Endothelial cell of umbilical vein (primary cell): ENCODE measurements at regions not wholly inside any gene's neighbourhood (a gene's known extent, or its start where the extent isn't known, plus 50 kb on each side); places are given as distances from the start of the nearest gene placed in this dataset.

Experiments
- BruUV-seq: library from RNA; stranded (reverse); fragments of 400-500 nt; replicated peaks from 2 replicates; lab custom pipeline; 2021; lab: Mats Ljungman, UMichigan
- CTCF ChIA-PET: fragments of 300-600, 350-600 bp; sonication (Branson Sonifier 250); formaldehyde crosslinking; loops from one replicate; lab custom pipeline; 2021; ENCODE audit warnings: antibody characterized with exemption, inconsistent platforms; lab: Charles Lee
- POLR2A ChIA-PET: fragments of 300-600, 350-600 bp; sonication (Branson Sonifier 250); formaldehyde crosslinking; loops from one replicate; lab custom pipeline; 2021; ENCODE audit warnings: antibody characterized with exemption, inconsistent platforms; lab: Charles Lee
- DNase-seq: peaks from one replicate; pipeline ENCODE4 v3.0.0-alpha.2; 2011; ENCODE audit warnings: low read depth, low spot score
- FAIRE-seq: peaks from 2 replicates; lab custom pipeline; 2011; peaks lifted over from hg19 to GRCh38; lab: Jason Lieb, UNC
- H2AFZ ChIP-seq: 2 replicates; pipeline ENCODE4 v1.6.0; 2012; ENCODE audit warnings: low read depth, low read length, control low read depth, inconsistent platforms
- H3K27ac ChIP-seq: 2 replicates; pipeline ENCODE4 v1.5.1; 2011; ENCODE audit warnings: low read depth, mild to moderate bottlenecking, control low read depth, low read length, moderate library complexity; ENCODE audit not compliant: insufficient read depth
- H3K27me3 ChIP-seq, 2 experiments: 2 replicates each; pipeline versions ENCODE4 v1.6.0 to v1.6.1; 2011; ENCODE audit warnings: low read length in 2 of 2, mixed read lengths in 1 of 2; ENCODE audit not compliant: control insufficient read depth in 2 of 2, insufficient read depth in 2 of 2
- H3K36me3 ChIP-seq, 2 experiments: 2 replicates in 1 of 2; 3 replicates in 1 of 2; pipeline ENCODE4 v1.5.1; 2011; ENCODE audit warnings: low read length in 2 of 2, mild to moderate bottlenecking in 1 of 2, moderate library complexity in 1 of 2; ENCODE audit not compliant: control insufficient read depth in 2 of 2, insufficient read depth in 2 of 2; ENCODE audit errors: extremely low read depth in 1 of 2
- H3K4me1 ChIP-seq: 3 replicates; pipeline ENCODE4 v1.5.1; 2011; ENCODE audit warnings: mild to moderate bottlenecking, low read length; ENCODE audit not compliant: control insufficient read depth, insufficient read depth; ENCODE audit errors: extremely low read depth
- H3K4me2 ChIP-seq: 2 replicates; pipeline ENCODE4 v1.6.1; 2011; ENCODE audit warnings: low read length, control low read depth, mixed read lengths; ENCODE audit not compliant: insufficient read depth
- H3K4me3 ChIP-seq, 3 experiments: fragments of 200-600 bp in 1 of 3; sonication (generic), shearing (Covaris generic) in 1 of 3; replicated peaks in 1 of 3; 2 replicates each; pipeline ENCODE4 v1.5.1; 2011 to 2016; ENCODE audit warnings: control low read depth in 3 of 3, low read length in 3 of 3, mild to moderate bottlenecking in 2 of 3, inconsistent platforms in 1 of 3, low read depth in 1 of 3, moderate library complexity in 1 of 3; ENCODE audit not compliant: insufficient read depth in 1 of 3
- H3K79me2 ChIP-seq: 2 replicates; pipeline ENCODE4 v1.6.0; 2012; ENCODE audit warnings: low read length, inconsistent platforms; ENCODE audit not compliant: control insufficient read depth, insufficient read depth
- H3K9ac ChIP-seq: replicated peaks from 2 replicates; pipeline ENCODE3; 2011; ENCODE audit warnings: low read length, control low read depth; ENCODE audit not compliant: insufficient read depth; ENCODE audit errors: extremely low read depth
- H3K9me1 ChIP-seq: replicated peaks from 3 replicates; pipeline ENCODE4 v1.6.0; 2011; ENCODE audit warnings: mild to moderate bottlenecking, low read length; ENCODE audit not compliant: control insufficient read depth, insufficient read depth; ENCODE audit errors: extremely low read depth
- H3K9me3 ChIP-seq: replicated peaks from 2 replicates; pipeline ENCODE4 v1.5.1; 2012; ENCODE audit warnings: low read length, inconsistent platforms; ENCODE audit not compliant: control insufficient read depth, insufficient read depth
- H4K20me1 ChIP-seq: replicated peaks from 2 replicates; pipeline ENCODE3; 2011; ENCODE audit warnings: mild to moderate bottlenecking, low read length; ENCODE audit not compliant: control insufficient read depth, insufficient read depth; ENCODE audit errors: extremely low read depth
- EZH2 ChIP-seq: IDR thresholded peaks from 2 replicates; pipeline ENCODE4 v1.6.1; 2012; ENCODE audit warnings: borderline replicate concordance, low read depth, mild to moderate bottlenecking, moderate library complexity, low read length, inconsistent platforms; ENCODE audit not compliant: severe bottlenecking
- FOS ChIP-seq: IDR thresholded peaks from 2 replicates; pipeline ENCODE4 v1.6.1; 2011; ENCODE audit warnings: mild to moderate bottlenecking, low read length, moderate library complexity, borderline replicate concordance; ENCODE audit not compliant: insufficient read depth
- GATA2 ChIP-seq: IDR thresholded peaks from 2 replicates; pipeline ENCODE4 v1.7.0; 2011; ENCODE audit warnings: low read depth, mild to moderate bottlenecking, moderate library complexity, mixed read lengths, low read length; ENCODE audit not compliant: insufficient read length, insufficient read depth
- JUN ChIP-seq: IDR thresholded peaks from 2 replicates; pipeline ENCODE4 v1.6.1; 2011; ENCODE audit warnings: borderline replicate concordance, low read depth; ENCODE audit not compliant: insufficient read length, insufficient read depth
- MAX ChIP-seq: IDR thresholded peaks from 2 replicates; pipeline ENCODE4 v1.6.1; 2011; ENCODE audit not compliant: insufficient read depth, insufficient read length
- MYC ChIP-seq: IDR thresholded peaks from one replicate; pipeline ENCODE4 v1.6.1; 2011; ENCODE audit warnings: mild to moderate bottlenecking, low read depth, low read length
- POLR2A ChIP-seq: IDR thresholded peaks from 2 replicates; pipeline ENCODE4 v1.6.1; 2012; ENCODE audit warnings: low read depth, mild to moderate bottlenecking, control low read depth, low read length
- POLR2AphosphoS5 ChIP-seq: IDR thresholded peaks from 2 replicates; pipeline ENCODE4 v1.6.1; 2012; ENCODE audit warnings: low read depth, mild to moderate bottlenecking, control low read depth, low read length, moderate library complexity; ENCODE audit not compliant: insufficient read depth
- dilution Hi-C: fragments of 300-500 bp; cut with MboI; formaldehyde crosslinking; loops from one replicate; pipeline ENCODE4 v1.15.0; 2019; ENCODE audit warnings: low sequenced_read_pairs; ENCODE audit not compliant: extremely low pct_ligation_motif_present
- intact Hi-C: fragments of 100-400 bp; cut with micrococcal nuclease; formaldehyde crosslinking; loops from one replicate; pipeline ENCODE4 v1.10.0; 2022
- TF ChIP-seq, protein P1 (sequence below), 2 donors: IDR thresholded peaks; 1 replicate in 1 of 2; 2 replicates in 1 of 2; pipeline ENCODE4 v1.5.1; 2011; ENCODE audit warnings: low read length in 2 of 2, mild to moderate bottlenecking in 2 of 2, moderate library complexity in 2 of 2, control low read depth in 1 of 2, inconsistent platforms in 1 of 2, low read depth in 1 of 2; ENCODE audit not compliant: insufficient read depth in 1 of 2; ENCODE audit errors: extremely low read depth in 1 of 2

GRCh38 chr16:89033304-89033703 lies 56.3 kb upstream of the CBFA2T3 start:
- intact Hi-C loops, result no loop called here
- BruUV-seq, result no TSS peak
- ChIA-PET POLR2A (no interaction called here), CTCF (no interaction called here)
- Histone ChIP-seq H4K20me1 (no peaks in the 10 kb centered on the region), H3K27me3 (peaks cover under 1 to 3% of the 10 kb centered on the region in 2 experiments), H3K79me2 (no peaks in the 10 kb centered on the region), H3K36me3 (no peaks in the 10 kb centered on the region), H3K4me2 (no peak overlapping the region), H3K4me1 (no peaks in the 10 kb centered on the region), H3K9me3 (no peaks in the 10 kb centered on the region), H3K9ac (no peak overlapping the region), H2AFZ (no peak overlapping the region), H3K9me1 (no peaks in the 10 kb centered on the region), H3K27ac (no peak overlapping the region), H3K4me3 (no peak overlapping the region)
- DNase-seq (no peak), FAIRE-seq (no peak)
- dilution Hi-C loops, result no loop called here
- no peak for TF ChIP-seq POLR2A
- TF ChIP-seq EZH2, result no peak
- no peak for TF ChIP-seq MAX
- no peak for TF ChIP-seq GATA2
- no peak for TF ChIP-seq FOS
- TF ChIP-seq, protein P1, sequence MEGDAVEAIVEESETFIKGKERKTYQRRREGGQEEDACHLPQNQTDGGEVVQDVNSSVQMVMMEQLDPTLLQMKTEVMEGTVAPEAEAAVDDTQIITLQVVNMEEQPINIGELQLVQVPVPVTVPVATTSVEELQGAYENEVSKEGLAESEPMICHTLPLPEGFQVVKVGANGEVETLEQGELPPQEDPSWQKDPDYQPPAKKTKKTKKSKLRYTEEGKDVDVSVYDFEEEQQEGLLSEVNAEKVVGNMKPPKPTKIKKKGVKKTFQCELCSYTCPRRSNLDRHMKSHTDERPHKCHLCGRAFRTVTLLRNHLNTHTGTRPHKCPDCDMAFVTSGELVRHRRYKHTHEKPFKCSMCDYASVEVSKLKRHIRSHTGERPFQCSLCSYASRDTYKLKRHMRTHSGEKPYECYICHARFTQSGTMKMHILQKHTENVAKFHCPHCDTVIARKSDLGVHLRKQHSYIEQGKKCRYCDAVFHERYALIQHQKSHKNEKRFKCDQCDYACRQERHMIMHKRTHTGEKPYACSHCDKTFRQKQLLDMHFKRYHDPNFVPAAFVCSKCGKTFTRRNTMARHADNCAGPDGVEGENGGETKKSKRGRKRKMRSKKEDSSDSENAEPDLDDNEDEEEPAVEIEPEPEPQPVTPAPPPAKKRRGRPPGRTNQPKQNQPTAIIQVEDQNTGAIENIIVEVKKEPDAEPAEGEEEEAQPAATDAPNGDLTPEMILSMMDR (IDR thresholded peaks at IDR 0.05; ENCODE audit: extremely low read depth in 1 of 2, insufficient read depth in 1 of 2, low read depth in 1 of 2, low read length in 2 of 2), result no peak
- TF ChIP-seq JUN, result no peak
- TF ChIP-seq MYC, result no peak
- TF ChIP-seq POLR2AphosphoS5, result no peak
